GM12864 (cell line): ENCODE measurements at regions not wholly inside any gene's neighbourhood (a gene's known extent, or its start where the extent isn't known, plus 50 kb on each side); places are given as distances from the start of the nearest gene placed in this dataset.

Experiments used
- DNase-seq: peaks from one replicate; pipeline ENCODE4 v3.0.0-alpha.2; 2011; ENCODE audit warnings: low read depth
- H3K4me3 ChIP-seq: 2 replicates; pipeline ENCODE4 v1.5.1; 2011; ENCODE audit warnings: mild to moderate bottlenecking, low read depth, low read length, control low read depth
- CTCF ChIP-seq: IDR thresholded peaks from 2 replicates; pipeline ENCODE4 v1.5.1; 2011; ENCODE audit warnings: low read depth, mild to moderate bottlenecking, moderate library complexity, low read length, control low read depth, inconsistent platforms; ENCODE audit errors: missing control alignments

GRCh38 chr1:181386340-181386739, 97.0 kb upstream of the CACNA1E start:
- TF ChIP-seq CTCF: no peak
- no peak overlapping the region for H3K4me3 ChIP-seq
- no peak for DNase-seq

DNA sequence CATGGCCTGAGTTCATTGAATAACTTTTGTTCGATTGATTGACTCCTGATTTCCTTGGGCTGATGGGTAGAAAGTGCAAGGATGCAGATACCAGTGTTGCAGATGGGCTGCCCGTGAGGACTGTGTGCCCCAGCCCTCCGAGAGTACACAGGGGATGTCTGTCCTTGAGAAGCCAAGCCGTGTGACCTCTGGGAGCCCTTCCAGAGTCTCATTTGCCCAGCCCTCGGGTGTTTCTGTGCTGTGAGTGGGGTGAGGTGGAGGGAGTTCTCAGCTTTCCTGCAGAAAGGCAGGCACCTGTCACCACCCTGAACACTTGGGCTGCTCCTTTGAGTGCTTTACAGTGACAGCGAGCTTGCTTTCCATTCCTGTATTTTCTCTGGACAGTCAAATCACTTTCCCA, 96.4 kb upstream of the CACNA1E start:
- no peak overlapping the region for H3K4me3 ChIP-seq
- DNase-seq: no peak
- no peak for TF ChIP-seq CTCF

GRCh38 chr1:181387702-181388101, 95.6 kb upstream of the CACNA1E start:
- no peak for DNase-seq
- TF ChIP-seq CTCF: no peak
- no peak overlapping the region for H3K4me3 ChIP-seq

DNA sequence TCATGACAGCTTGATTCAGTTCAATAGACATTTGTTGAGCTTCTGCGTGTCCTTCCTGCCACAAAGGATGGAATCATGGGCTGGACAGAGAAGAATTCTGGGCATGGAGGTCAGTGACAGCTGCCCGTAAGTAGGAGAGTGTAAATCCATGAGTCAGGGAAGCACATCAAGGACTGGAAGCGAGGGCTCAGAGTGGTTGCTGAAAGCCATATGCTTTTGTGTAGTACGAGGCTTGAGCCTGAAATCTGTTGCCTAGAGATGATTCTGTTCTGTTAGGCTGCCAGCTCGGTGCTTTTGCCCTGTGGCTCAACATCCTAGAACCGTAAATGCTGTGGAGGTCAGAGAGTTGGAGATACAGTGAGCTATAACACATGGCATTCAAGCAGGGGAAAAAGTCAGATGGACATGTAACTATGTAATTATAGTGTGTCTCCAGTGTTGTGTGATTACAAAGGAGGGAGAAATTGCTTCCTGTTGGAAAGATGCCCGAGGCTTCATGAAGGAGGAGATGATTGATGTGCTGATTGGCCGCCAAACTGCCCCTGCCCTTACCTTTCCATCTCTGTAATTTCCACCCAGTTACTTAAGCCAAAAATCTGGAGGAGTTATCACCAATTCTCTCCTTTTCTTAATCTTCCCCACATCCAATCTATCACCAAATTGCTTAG, 92.8 kb upstream of the CACNA1E start:
- no peak overlapping the region for H3K4me3 ChIP-seq
- TF ChIP-seq CTCF: no peak
- DNase-seq: no peak

- no peak for DNase-seq
- no peak overlapping the region for H3K4me3 ChIP-seq
- TF ChIP-seq CTCF: peak; percentile 21
Observed at GRCh38 chr1:181391301-181391900, 91.9 kb upstream of the CACNA1E start.

DNA sequence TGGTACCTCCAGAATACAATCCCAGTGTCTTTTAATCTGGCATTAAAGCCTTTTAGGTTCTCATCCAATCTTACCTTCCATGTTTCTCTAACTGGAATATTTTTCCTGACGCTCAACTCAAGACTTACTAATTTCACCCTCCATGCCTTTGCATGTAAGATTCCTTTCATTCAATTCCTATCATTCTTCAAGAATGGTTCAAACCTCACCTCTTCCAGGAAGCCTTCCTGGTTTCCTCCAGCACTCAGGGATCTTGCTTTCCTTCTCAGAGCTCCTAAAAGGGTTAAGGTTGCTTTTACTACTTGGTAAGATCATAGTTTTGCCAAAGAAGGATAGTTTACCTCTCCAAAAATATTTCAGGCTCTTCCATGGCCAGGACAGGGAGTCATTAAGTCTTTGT, 91.2 kb upstream of the CACNA1E start:
- no peak for DNase-seq
- H3K4me3 ChIP-seq: no peak overlapping the region
- no peak for TF ChIP-seq CTCF
